ENCODE measurements at regions not wholly inside any gene's neighbourhood (a gene's known extent, or its start where the extent isn't known, plus 50 kb on each side); places are given as distances from the start of the nearest gene placed in this dataset.
"Not testable (repeated sequence)": the region's sequence is repeated elsewhere in the genome, so short reads cannot be mapped to it uniquely, and the experiment has no call there.

GRCh38 chr19:28351321-28351720, 861.6 kb downstream of the UQCRFS1 start:
- peaks cover 0 to 13% of the 10 kb centered on the region in 2 experiments for H3K9me3 ChIP-seq (ENCODE audit: control insufficient read depth in 2 of 2, low read length in 2 of 2)
- not testable (repeated sequence) for ATAC-seq (ENCODE audit: low read depth in 2 of 2); DNase-seq; H3K4me1 Mint-ChIP-seq; H3K27me3 ChIP-seq (ENCODE audit: control insufficient read depth, insufficient read depth, low read length); H3K27ac ChIP-seq (ENCODE audit: insufficient read depth, low read length, poor library complexity, severe bottlenecking); H3K4me3 Mint-ChIP-seq; H3K4me3 ChIP-seq (ENCODE audit: low read depth, low read length); H3K36me3 ChIP-seq (ENCODE audit: control insufficient read depth, insufficient read depth, low read length); H3K27ac Mint-ChIP-seq; H3K4me1 ChIP-seq (ENCODE audit: control insufficient read depth, insufficient read depth, low read length, poor library complexity, severe bottlenecking); H3K36me3 Mint-ChIP-seq; H3K27me3 Mint-ChIP-seq
- peaks cover 0 to 42% (median 13%) of the 10 kb centered on the region in 7 donors for H3K9me3 Mint-ChIP-seq

GRCh38 chr19:28350673-28351072, 862.3 kb downstream of the UQCRFS1 start:
- Histone ChIP-seq H3K4me3 (ENCODE audit: low read depth, low read length) (no peak overlapping the region), H3K4me1 (ENCODE audit: control insufficient read depth, insufficient read depth, low read length, poor library complexity, severe bottlenecking) (no peaks in the 10 kb centered on the region), H3K36me3 (ENCODE audit: control insufficient read depth, insufficient read depth, low read length) (no peaks in the 10 kb centered on the region), H3K27ac (ENCODE audit: insufficient read depth, low read length, poor library complexity, severe bottlenecking) (no peak overlapping the region), H3K27me3 (ENCODE audit: control insufficient read depth, insufficient read depth, low read length) (no peaks in the 10 kb centered on the region), H3K9me3 (ENCODE audit: control insufficient read depth in 2 of 2, low read length in 2 of 2) (peaks cover 0 to 13% of the 10 kb centered on the region in 2 experiments)
- Mint-ChIP-seq H3K27me3 (no peaks in the 10 kb centered on the region), H3K4me1 (no peaks in the 10 kb centered on the region), H3K9me3 (peaks cover 0 to 42% (median 13%) of the 10 kb centered on the region in 7 donors), H3K27ac (no peak overlapping the region), H3K36me3 (peaks cover 5% of the 10 kb centered on the region), H3K4me3 (no peak overlapping the region)
- no peak for ATAC-seq (ENCODE audit: low read depth in 2 of 2)
- no peak for DNase-seq

- Histone ChIP-seq H3K4me3 (ENCODE audit: low read depth, low read length) (no peak overlapping the region), H3K27me3 (ENCODE audit: control insufficient read depth, insufficient read depth, low read length) (no peaks in the 10 kb centered on the region), H3K4me1 (ENCODE audit: control insufficient read depth, insufficient read depth, low read length, poor library complexity, severe bottlenecking) (no peaks in the 10 kb centered on the region), H3K36me3 (ENCODE audit: control insufficient read depth, insufficient read depth, low read length) (no peaks in the 10 kb centered on the region), H3K27ac (ENCODE audit: insufficient read depth, low read length, poor library complexity, severe bottlenecking) (no peak overlapping the region), H3K9me3 (ENCODE audit: control insufficient read depth in 2 of 2, low read length in 2 of 2) (peaks cover 0 to 13% of the 10 kb centered on the region in 2 experiments)
- Mint-ChIP-seq H3K36me3 (peaks cover 5% of the 10 kb centered on the region), H3K4me3 (no peak overlapping the region), H3K9me3 (peaks cover 0 to 38% (median 13%) of the 10 kb centered on the region in 7 donors), H3K27ac (peak overlapping the region in 1 of 3 donors; percentile 7), H3K4me1 (no peaks in the 10 kb centered on the region), H3K27me3 (no peaks in the 10 kb centered on the region)
- DNase-seq, result no peak
- ATAC-seq (ENCODE audit: low read depth in 2 of 2), result no peak
Observed at GRCh38 chr19:28350037-28350436, 862.9 kb downstream of the UQCRFS1 start.

GRCh38 chr19:28349604-28350003, 863.3 kb downstream of the UQCRFS1 start:
- H3K9me3 Mint-ChIP-seq, result peaks cover 0 to 36% (median 13%) of the 10 kb centered on the region in 7 donors
- ATAC-seq (ENCODE audit: low read depth in 2 of 2) (no peak), DNase-seq (no peak)
- H3K27ac ChIP-seq (ENCODE audit: insufficient read depth, low read length, poor library complexity, severe bottlenecking), result no peak overlapping the region
- no peak overlapping the region for H3K4me3 Mint-ChIP-seq
- peaks cover 5% of the 10 kb centered on the region for H3K36me3 Mint-ChIP-seq
- no peaks in the 10 kb centered on the region for H3K4me1 ChIP-seq (ENCODE audit: control insufficient read depth, insufficient read depth, low read length, poor library complexity, severe bottlenecking)
- H3K9me3 ChIP-seq (ENCODE audit: control insufficient read depth in 2 of 2, low read length in 2 of 2), result peaks cover 0 to 8% of the 10 kb centered on the region in 2 experiments
- H3K4me3 ChIP-seq (ENCODE audit: low read depth, low read length), result no peak overlapping the region
- H3K27me3 ChIP-seq (ENCODE audit: control insufficient read depth, insufficient read depth, low read length), result no peaks in the 10 kb centered on the region
- no peaks in the 10 kb centered on the region for H3K4me1 Mint-ChIP-seq
- no peaks in the 10 kb centered on the region for H3K27me3 Mint-ChIP-seq
- peak overlapping the region in 1 of 3 donors; percentile 7 for H3K27ac Mint-ChIP-seq
- H3K36me3 ChIP-seq (ENCODE audit: control insufficient read depth, insufficient read depth, low read length), result no peaks in the 10 kb centered on the region

GRCh38 chr19:28345811-28346210, 867.1 kb downstream of the UQCRFS1 start:
- H3K27ac Mint-ChIP-seq, result no peak overlapping the region
- DNase-seq, result no peak
- Histone ChIP-seq H3K4me3 (ENCODE audit: low read depth, low read length) (no peak overlapping the region), H3K36me3 (ENCODE audit: control insufficient read depth, insufficient read depth, low read length) (no peaks in the 10 kb centered on the region), H3K27me3 (ENCODE audit: control insufficient read depth, insufficient read depth, low read length) (no peaks in the 10 kb centered on the region), H3K27ac (ENCODE audit: insufficient read depth, low read length, poor library complexity, severe bottlenecking) (no peak overlapping the region), H3K9me3 (ENCODE audit: control insufficient read depth in 2 of 2, low read length in 2 of 2) (peaks cover 0 to 4% of the 10 kb centered on the region in 2 experiments), H3K4me1 (ENCODE audit: control insufficient read depth, insufficient read depth, low read length, poor library complexity, severe bottlenecking) (no peaks in the 10 kb centered on the region)
- no peaks in the 10 kb centered on the region for H3K4me1 Mint-ChIP-seq
- no peak for ATAC-seq (ENCODE audit: low read depth in 2 of 2)
- H3K4me3 Mint-ChIP-seq, result no peak overlapping the region
- H3K36me3 Mint-ChIP-seq, result peaks cover 5% of the 10 kb centered on the region
- H3K9me3 Mint-ChIP-seq, result peaks cover 0 to 17% (median 8%) of the 10 kb centered on the region in 7 donors
- H3K27me3 Mint-ChIP-seq, result no peaks in the 10 kb centered on the region

- no peak overlapping the region for H3K27ac ChIP-seq (ENCODE audit: insufficient read depth, low read length, poor library complexity, severe bottlenecking)
- Mint-ChIP-seq H3K4me3 (no peak overlapping the region), H3K4me1 (no peaks in the 10 kb centered on the region), H3K27ac (no peak overlapping the region), H3K9me3 (peaks cover 0 to 27% (median 11%) of the 10 kb centered on the region in 7 donors), H3K36me3 (no peaks in the 10 kb centered on the region), H3K27me3 (no peaks in the 10 kb centered on the region)
- ATAC-seq (ENCODE audit: low read depth in 2 of 2) (no peak), DNase-seq (no peak)
- no peaks in the 10 kb centered on the region for H3K4me1 ChIP-seq (ENCODE audit: control insufficient read depth, insufficient read depth, low read length, poor library complexity, severe bottlenecking)
- H3K36me3 ChIP-seq (ENCODE audit: control insufficient read depth, insufficient read depth, low read length), result no peaks in the 10 kb centered on the region
- peaks cover 0 to 9% of the 10 kb centered on the region in 2 experiments for H3K9me3 ChIP-seq (ENCODE audit: control insufficient read depth in 2 of 2, low read length in 2 of 2)
- H3K27me3 ChIP-seq (ENCODE audit: control insufficient read depth, insufficient read depth, low read length), result no peaks in the 10 kb centered on the region
- H3K4me3 ChIP-seq (ENCODE audit: low read depth, low read length), result no peak overlapping the region
Observed at GRCh38 chr19:28341810-28342350, 871.1 kb downstream of the UQCRFS1 start.

- H3K36me3 Mint-ChIP-seq, result no peaks in the 10 kb centered on the region
- no peaks in the 10 kb centered on the region for H3K36me3 ChIP-seq (ENCODE audit: control insufficient read depth, insufficient read depth, low read length)
- DNase-seq (no peak), ATAC-seq (ENCODE audit: low read depth in 2 of 2) (no peak)
- no peaks in the 10 kb centered on the region for H3K27me3 Mint-ChIP-seq
- no peak overlapping the region for H3K4me3 ChIP-seq (ENCODE audit: low read depth, low read length)
- no peak overlapping the region for H3K4me3 Mint-ChIP-seq
- H3K9me3 ChIP-seq (ENCODE audit: control insufficient read depth in 2 of 2, low read length in 2 of 2), result peaks cover 0 to under 1% of the 10 kb centered on the region in 2 experiments
- H3K4me1 Mint-ChIP-seq, result no peaks in the 10 kb centered on the region
- no peak overlapping the region for H3K27ac ChIP-seq (ENCODE audit: insufficient read depth, low read length, poor library complexity, severe bottlenecking)
- no peak overlapping the region for H3K27ac Mint-ChIP-seq
- H3K4me1 ChIP-seq (ENCODE audit: control insufficient read depth, insufficient read depth, low read length, poor library complexity, severe bottlenecking), result no peaks in the 10 kb centered on the region
- H3K9me3 Mint-ChIP-seq, result peaks cover 0 to 15% (median 9%) of the 10 kb centered on the region in 7 donors
- no peaks in the 10 kb centered on the region for H3K27me3 ChIP-seq (ENCODE audit: control insufficient read depth, insufficient read depth, low read length)
Observed at GRCh38 chr19:28334419-28334818, 878.5 kb downstream of the UQCRFS1 start.

GRCh38 chr19:28333909-28334308, 879.0 kb downstream of the UQCRFS1 start:
- Histone ChIP-seq H3K27me3 (ENCODE audit: control insufficient read depth, insufficient read depth, low read length) (no peaks in the 10 kb centered on the region), H3K36me3 (ENCODE audit: control insufficient read depth, insufficient read depth, low read length) (no peaks in the 10 kb centered on the region), H3K4me1 (ENCODE audit: control insufficient read depth, insufficient read depth, low read length, poor library complexity, severe bottlenecking) (no peaks in the 10 kb centered on the region), H3K4me3 (ENCODE audit: low read depth, low read length) (no peak overlapping the region), H3K9me3 (ENCODE audit: control insufficient read depth in 2 of 2, low read length in 2 of 2) (no peaks in the 10 kb centered on the region), H3K27ac (ENCODE audit: insufficient read depth, low read length, poor library complexity, severe bottlenecking) (no peak overlapping the region)
- no peak overlapping the region for H3K4me3 Mint-ChIP-seq
- no peaks in the 10 kb centered on the region for H3K4me1 Mint-ChIP-seq
- no peak overlapping the region for H3K27ac Mint-ChIP-seq
- ATAC-seq (ENCODE audit: low read depth in 2 of 2) (no peak), DNase-seq (no peak)
- no peaks in the 10 kb centered on the region for H3K36me3 Mint-ChIP-seq
- H3K27me3 Mint-ChIP-seq, result no peaks in the 10 kb centered on the region
- H3K9me3 Mint-ChIP-seq, result peaks cover 0 to 16% (median 7%) of the 10 kb centered on the region in 7 donors

Data from CD4-positive, CD25-positive, alpha-beta regulatory T cell (primary cell).